ENCODE measurements at regions not wholly inside any gene's neighbourhood (a gene's known extent, or its start where the extent isn't known, plus 50 kb on each side); places are given as distances from the start of the nearest gene placed in this dataset.

DNA sequence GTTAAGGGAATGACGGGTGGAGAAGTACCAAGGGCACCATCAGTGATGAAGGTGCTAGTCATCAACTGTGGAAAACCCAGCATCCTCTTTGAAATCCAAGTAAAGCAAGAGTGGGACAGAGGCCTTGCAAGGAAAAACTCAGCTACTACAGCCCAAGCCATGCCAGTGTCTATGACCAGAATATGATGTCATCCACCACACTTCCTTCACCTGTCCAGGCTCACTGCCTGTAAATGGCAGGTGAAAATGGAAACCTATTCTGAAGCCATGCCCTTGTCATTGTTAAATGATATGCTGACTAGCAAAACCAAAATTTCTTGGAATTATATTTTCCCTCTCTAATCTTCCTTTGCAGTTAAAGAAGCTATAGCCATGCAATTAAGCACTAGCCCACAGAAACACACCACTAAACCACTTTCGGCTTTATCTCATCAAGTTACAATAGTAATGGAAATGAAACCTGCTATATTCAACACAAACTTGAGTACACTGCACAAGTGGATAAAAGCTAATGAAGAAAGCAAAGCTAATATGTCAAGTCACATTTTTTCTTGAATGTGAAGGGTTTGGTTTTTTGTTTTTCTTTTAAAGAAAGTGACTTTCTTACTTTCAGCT, 96.3 kb upstream of the RALGPS2 start:
- ATAC-seq (no peak), DNase-seq (ENCODE audit: low read depth in 1 of 2, low spot score in 1 of 2) (no peak), FAIRE-seq (no peak)
- POLR2A ChIA-PET = no interaction called here
- Histone ChIP-seq H3K9me3 (no peaks in the 10 kb centered on the region), H3K4me3 (no peak overlapping the region), H3K4me1 (peaks cover 8% of the 10 kb centered on the region; the same call in 1 of the 3 replicates), H3K27ac (no peak overlapping the region), H3K4me2 (no peak overlapping the region)
- TF ChIP-seq RFX5 (IDR thresholded peaks at IDR 0.05) = no peak
- TF ChIP-seq BHLHE40 (IDR thresholded peaks at IDR 0.05; ENCODE audit: low read depth, low read length) = no peak
- TF ChIP-seq, protein P1, sequence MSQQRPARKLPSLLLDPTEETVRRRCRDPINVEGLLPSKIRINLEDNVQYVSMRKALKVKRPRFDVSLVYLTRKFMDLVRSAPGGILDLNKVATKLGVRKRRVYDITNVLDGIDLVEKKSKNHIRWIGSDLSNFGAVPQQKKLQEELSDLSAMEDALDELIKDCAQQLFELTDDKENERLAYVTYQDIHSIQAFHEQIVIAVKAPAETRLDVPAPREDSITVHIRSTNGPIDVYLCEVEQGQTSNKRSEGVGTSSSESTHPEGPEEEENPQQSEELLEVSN (IDR thresholded peaks at IDR 0.05; ENCODE audit: borderline replicate concordance, low read depth) = no peak
- CTCF ChIA-PET = interaction anchor here (0.5 to 1.6 kb wide), 3 partner anchors 9 to 137 kb away, joined by 3 to 4 read pairs (median 3); no protein-coding TSS in a partner anchor
- 94% methylated on average over 2 of the region's 2 CpGs for WGBS (ENCODE audit: missing lambda C conversion rate)

DNA sequence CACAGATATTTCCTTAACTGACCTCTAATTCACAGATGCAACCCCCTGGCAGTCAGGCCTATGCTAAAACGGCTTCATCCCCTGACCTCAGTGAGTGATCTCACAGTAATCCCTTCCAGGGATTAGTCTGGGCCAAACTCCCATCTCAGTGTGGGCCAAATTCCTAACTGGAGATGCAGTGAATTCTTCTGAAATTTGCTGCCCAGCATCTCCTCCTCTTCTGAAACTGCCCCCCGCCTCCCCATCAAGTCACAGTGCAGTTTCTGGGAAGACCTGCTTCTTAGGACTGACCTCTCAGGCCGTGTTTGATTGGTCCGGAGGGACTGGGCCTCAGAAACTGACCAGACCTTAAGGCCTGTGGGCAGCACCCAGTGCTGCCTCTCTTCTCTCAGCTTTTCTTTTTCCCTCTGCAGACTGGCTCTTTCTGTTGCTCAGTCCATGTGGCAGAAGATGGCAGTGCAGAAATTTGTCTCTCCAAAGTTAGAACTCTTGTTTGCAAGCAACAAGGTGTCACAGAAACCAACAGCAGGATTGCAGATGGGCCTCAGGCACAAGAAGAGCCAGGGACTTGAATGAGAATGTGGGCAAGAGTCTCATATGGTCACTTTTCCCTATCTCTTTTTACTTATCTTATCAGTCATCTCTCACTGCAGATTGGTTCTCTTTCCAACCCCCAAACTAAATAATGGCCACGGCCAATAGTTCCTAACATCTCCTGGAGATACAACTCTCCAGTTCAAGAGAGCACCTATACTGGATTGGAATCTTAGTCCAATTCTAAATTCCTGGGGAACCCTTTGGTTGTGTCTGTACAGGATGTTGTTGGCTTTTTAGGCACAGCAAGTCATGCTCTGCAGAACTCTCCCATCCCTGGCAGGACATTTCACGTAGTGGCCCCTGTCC, 95.5 kb upstream of the RALGPS2 start:
- POLR2A ChIA-PET = no interaction called here
- DNase-seq (ENCODE audit: low read depth in 1 of 2, low spot score in 1 of 2) (no peak), FAIRE-seq (no peak), ATAC-seq (peak in 1 of 2 experiments; percentile 46; a peak in 3 of 6 replicates)
- H3K4me1 ChIP-seq = peaks cover 8% of the 10 kb centered on the region; the same call in 1 of the 3 replicates
- H3K4me3 ChIP-seq = no peak overlapping the region
- H3K9me3 ChIP-seq = no peaks in the 10 kb centered on the region
- no peak overlapping the region for H3K4me2 ChIP-seq
- WGBS (ENCODE audit: missing lambda C conversion rate) = 72% methylated on average over 6 of the region's 6 CpGs
- TF ChIP-seq NFE2L2 (conservative IDR thresholded peaks at IDR 0.05; ENCODE audit: low read length) (no peak), ZSCAN20 (CRISPR knock-in tag; IDR thresholded peaks at IDR 0.05) (no peak), MAFK (IDR thresholded peaks at IDR 0.05; ENCODE audit: partially characterized antibody) (no peak), HOXB13 (CRISPR knock-in tag; IDR thresholded peaks at IDR 0.05; ENCODE audit: low read depth) (no peak), ZNF302 (CRISPR knock-in tag; IDR thresholded peaks at IDR 0.05) (no peak), RAD21 (conservative IDR thresholded peaks at IDR 0.05 in 1 of 2, IDR thresholded peaks at IDR 0.05 in 1 of 2) (no peak), BHLHE40 (IDR thresholded peaks at IDR 0.05; ENCODE audit: low read depth, low read length) (no peak), CEBPB (IDR thresholded peaks at IDR 0.05) (no peak), POLR2AphosphoS2 (conservative IDR thresholded peaks at IDR 0.05; ENCODE audit: low read length) (no peak), CBX2 (IDR thresholded peaks at IDR 0.05; ENCODE audit: borderline replicate concordance, low read depth) (no peak), CHD2 (IDR thresholded peaks at IDR 0.05; ENCODE audit: low read length, partially characterized antibody) (no peak), HOXB5 (CRISPR knock-in tag; IDR thresholded peaks at IDR 0.05) (no peak), GATA3 (IDR thresholded peaks at IDR 0.05; ENCODE audit: borderline replicate concordance) (no peak)
- TF ChIP-seq, protein P2, sequence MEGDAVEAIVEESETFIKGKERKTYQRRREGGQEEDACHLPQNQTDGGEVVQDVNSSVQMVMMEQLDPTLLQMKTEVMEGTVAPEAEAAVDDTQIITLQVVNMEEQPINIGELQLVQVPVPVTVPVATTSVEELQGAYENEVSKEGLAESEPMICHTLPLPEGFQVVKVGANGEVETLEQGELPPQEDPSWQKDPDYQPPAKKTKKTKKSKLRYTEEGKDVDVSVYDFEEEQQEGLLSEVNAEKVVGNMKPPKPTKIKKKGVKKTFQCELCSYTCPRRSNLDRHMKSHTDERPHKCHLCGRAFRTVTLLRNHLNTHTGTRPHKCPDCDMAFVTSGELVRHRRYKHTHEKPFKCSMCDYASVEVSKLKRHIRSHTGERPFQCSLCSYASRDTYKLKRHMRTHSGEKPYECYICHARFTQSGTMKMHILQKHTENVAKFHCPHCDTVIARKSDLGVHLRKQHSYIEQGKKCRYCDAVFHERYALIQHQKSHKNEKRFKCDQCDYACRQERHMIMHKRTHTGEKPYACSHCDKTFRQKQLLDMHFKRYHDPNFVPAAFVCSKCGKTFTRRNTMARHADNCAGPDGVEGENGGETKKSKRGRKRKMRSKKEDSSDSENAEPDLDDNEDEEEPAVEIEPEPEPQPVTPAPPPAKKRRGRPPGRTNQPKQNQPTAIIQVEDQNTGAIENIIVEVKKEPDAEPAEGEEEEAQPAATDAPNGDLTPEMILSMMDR (IDR thresholded peaks at IDR 0.05) = no peak
- CTCF ChIA-PET = interaction anchor here (1.2 to 1.6 kb wide), 2 partner anchors 8 to 13 kb away, joined by 3 to 4 read pairs; no protein-coding TSS in a partner anchor
- H3K27ac ChIP-seq = no peak overlapping the region

DNA sequence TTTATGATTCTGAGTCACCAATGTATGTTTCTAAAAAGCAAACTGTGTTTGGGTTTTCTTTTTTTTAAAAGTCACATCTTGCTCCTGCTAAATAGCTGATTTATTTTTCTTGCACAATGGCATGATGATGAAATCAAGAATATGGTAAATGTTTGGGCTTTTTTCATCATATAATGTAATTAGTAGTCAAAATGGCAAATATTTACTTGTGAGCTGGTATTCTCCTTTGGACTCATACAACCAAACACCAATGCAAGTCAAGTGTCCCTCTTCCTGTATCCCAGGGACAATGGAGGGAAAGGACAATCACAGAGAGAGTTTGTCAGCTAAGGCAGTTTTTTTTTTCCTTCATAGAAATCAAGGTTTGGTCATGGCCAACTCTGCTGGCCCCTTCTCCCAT, 94.6 kb upstream of the RALGPS2 start:
- H3K4me1 ChIP-seq = peaks cover 8% of the 10 kb centered on the region; the same call in 1 of the 3 replicates
- ATAC-seq (no peak), DNase-seq (ENCODE audit: low read depth in 1 of 2, low spot score in 1 of 2) (no peak), FAIRE-seq (no peak)
- H3K9me3 ChIP-seq = no peaks in the 10 kb centered on the region
- H3K4me3 ChIP-seq = no peak overlapping the region
- H3K4me2 ChIP-seq = no peak overlapping the region
- POLR2A ChIA-PET = interaction anchor here (0.6 kb wide), 1 partner anchor 105 kb away, joined by 3 read pairs; no protein-coding TSS in a partner anchor
- H3K27ac ChIP-seq = no peak overlapping the region
- CTCF ChIA-PET = no interaction called here
- TF ChIP-seq HOXB5 (CRISPR knock-in tag; IDR thresholded peaks at IDR 0.05) = no peak
- no peak for TF ChIP-seq PHF8 (IDR thresholded peaks at IDR 0.05; ENCODE audit: borderline replicate concordance, low read depth)
- no peak for TF ChIP-seq NPAS2 (CRISPR knock-in tag; IDR thresholded peaks at IDR 0.05; ENCODE audit: borderline replicate concordance)
- no peak for TF ChIP-seq HOXB13 (CRISPR knock-in tag; IDR thresholded peaks at IDR 0.05; ENCODE audit: low read depth)
- no peak for TF ChIP-seq BHLHE40 (IDR thresholded peaks at IDR 0.05; ENCODE audit: low read depth, low read length)
- TF ChIP-seq ZFP36 (IDR thresholded peaks at IDR 0.05; ENCODE audit: borderline replicate concordance, partially characterized antibody) = no peak
- TF ChIP-seq RARB (CRISPR knock-in tag; IDR thresholded peaks at IDR 0.05) = no peak
- TF ChIP-seq, protein P3, sequence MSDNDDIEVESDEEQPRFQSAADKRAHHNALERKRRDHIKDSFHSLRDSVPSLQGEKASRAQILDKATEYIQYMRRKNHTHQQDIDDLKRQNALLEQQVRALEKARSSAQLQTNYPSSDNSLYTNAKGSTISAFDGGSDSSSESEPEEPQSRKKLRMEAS (IDR thresholded peaks at IDR 0.05) = no peak
- no peak for TF ChIP-seq EHMT2 (IDR thresholded peaks at IDR 0.05; ENCODE audit: low read depth)
- no peak for TF ChIP-seq TP53 (CRISPR knock-in tag; IDR thresholded peaks at IDR 0.05)
- TF ChIP-seq ESRRA (IDR thresholded peaks at IDR 0.05; ENCODE audit: borderline replicate concordance, low read length) = no peak
- no peak for TF ChIP-seq EHF (CRISPR knock-in tag; IDR thresholded peaks at IDR 0.05)
- no peak for TF ChIP-seq HOXA7 (CRISPR knock-in tag; IDR thresholded peaks at IDR 0.05)
- TF ChIP-seq TFCP2L1 (CRISPR knock-in tag; IDR thresholded peaks at IDR 0.05) = no peak
- TF ChIP-seq EP300 (IDR thresholded peaks at IDR 0.05) = no peak
- no peak for TF ChIP-seq CHD4 (IDR thresholded peaks at IDR 0.05; ENCODE audit: borderline replicate concordance)
- TF ChIP-seq, protein P4, sequence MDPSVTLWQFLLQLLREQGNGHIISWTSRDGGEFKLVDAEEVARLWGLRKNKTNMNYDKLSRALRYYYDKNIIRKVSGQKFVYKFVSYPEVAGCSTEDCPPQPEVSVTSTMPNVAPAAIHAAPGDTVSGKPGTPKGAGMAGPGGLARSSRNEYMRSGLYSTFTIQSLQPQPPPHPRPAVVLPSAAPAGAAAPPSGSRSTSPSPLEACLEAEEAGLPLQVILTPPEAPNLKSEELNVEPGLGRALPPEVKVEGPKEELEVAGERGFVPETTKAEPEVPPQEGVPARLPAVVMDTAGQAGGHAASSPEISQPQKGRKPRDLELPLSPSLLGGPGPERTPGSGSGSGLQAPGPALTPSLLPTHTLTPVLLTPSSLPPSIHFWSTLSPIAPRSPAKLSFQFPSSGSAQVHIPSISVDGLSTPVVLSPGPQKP (IDR thresholded peaks at IDR 0.05; ENCODE audit: low read depth, low read length) = no peak
- no peak for TF ChIP-seq CBX2 (IDR thresholded peaks at IDR 0.05; ENCODE audit: borderline replicate concordance, low read depth)
